ENCODE measurements at regions not wholly inside any gene's neighbourhood (a gene's known extent, or its start where the extent isn't known, plus 50 kb on each side); places are given as distances from the start of the nearest gene placed in this dataset.
"Not testable (repeated sequence)": the region's sequence is repeated elsewhere in the genome, so short reads cannot be mapped to it uniquely, and the experiment has no call there.

GRCh38 chr6:51062166-51062722, 243.6 kb downstream of the TFAP2B start:
- DNase-seq = no peak

- peak in 2 of 3 experiments; percentile 19 to 22 for DNase-seq
Measured at GRCh38 chr6:51077821-51078518, 259.3 kb downstream of the TFAP2B start.

- no peak for DNase-seq
Measured at GRCh38 chr6:51090343-51090742, 271.7 kb downstream of the TFAP2B start.

- no peak for DNase-seq
Measured at GRCh38 chr6:51093871-51094270, 275.2 kb downstream of the TFAP2B start.

- DNase-seq = no peak
Measured at GRCh38 chr6:51094271-51094670, 275.6 kb downstream of the TFAP2B start.

GRCh38 chr6:51098246-51098645, 279.6 kb downstream of the TFAP2B start:
- DNase-seq = no peak

- DNase-seq = no peak
Measured at GRCh38 chr6:51098791-51099190, 280.1 kb downstream of the TFAP2B start.

- no peak for DNase-seq
Measured at GRCh38 chr6:51099201-51099600, 280.5 kb downstream of the TFAP2B start.

GRCh38 chr6:51105357-51105756, 286.7 kb downstream of the TFAP2B start:
- no peak for DNase-seq

GRCh38 chr6:51107769-51108203, 289.1 kb downstream of the TFAP2B start:
- no peak for DNase-seq

GRCh38 chr6:51108563-51109234, 290.0 kb downstream of the TFAP2B start:
- DNase-seq = no peak

GRCh38 chr6:51112731-51113130, 294.1 kb downstream of the TFAP2B start:
- DNase-seq = peak in 2 of 3 experiments; percentile 3 to 43

- DNase-seq = no peak
Measured at GRCh38 chr6:51116723-51117122, 298.1 kb downstream of the TFAP2B start.

GRCh38 chr6:51118792-51119191, 300.1 kb downstream of the TFAP2B start:
- no peak for DNase-seq

- no peak for DNase-seq
Measured at GRCh38 chr6:51120016-51120415, 301.3 kb downstream of the TFAP2B start.

- not testable (repeated sequence) for DNase-seq
Measured at GRCh38 chr6:51121380-51121976, 302.8 kb downstream of the TFAP2B start.

- DNase-seq = peak in 1 of 3 experiments; percentile 25
Measured at GRCh38 chr6:51129043-51129442, 310.4 kb downstream of the TFAP2B start.

- DNase-seq = no peak
Measured at GRCh38 chr6:51137777-51138176, 319.1 kb downstream of the TFAP2B start.

GRCh38 chr6:51139950-51140385, 321.3 kb downstream of the TFAP2B start:
- DNase-seq = no peak

GRCh38 chr6:51141080-51141479, 322.4 kb downstream of the TFAP2B start:
- DNase-seq = no peak

- no peak for DNase-seq
Measured at GRCh38 chr6:51147756-51148155, 329.1 kb downstream of the TFAP2B start.

GRCh38 chr6:51152594-51152993, 333.9 kb downstream of the TFAP2B start:
- DNase-seq = no peak

GRCh38 chr6:51153109-51153508, 334.4 kb downstream of the TFAP2B start:
- DNase-seq = no peak

GRCh38 chr6:51154925-51155324, 336.3 kb downstream of the TFAP2B start:
- DNase-seq = not testable (repeated sequence)

Measured in NCI-H1417 (cell line).